Calu3 (cell line): ENCODE measurements at regions not wholly inside any gene's neighbourhood (a gene's known extent, or its start where the extent isn't known, plus 50 kb on each side); places are given as distances from the start of the nearest gene placed in this dataset.

Experiments
- BruUV-seq: library from RNA; stranded (reverse); fragments of 400-500 nt; replicated peaks from 2 replicates; lab custom pipeline; 2021; lab: Mats Ljungman, UMichigan
- CTCF ChIA-PET: fragments of 300-600 bp; sonication (Branson Sonifier 250); formaldehyde crosslinking; loops from one replicate; lab custom pipeline; 2022; ENCODE audit warnings: antibody characterized with exemption; lab: Charles Lee
- DNase-seq: peaks from one replicate; pipeline ENCODE4 v3.0.0; 2022
- H3K27ac Mint-ChIP-seq: one replicate; pipeline ENCODE4 v1.8.0; 2022; ENCODE audit warnings: mixed read lengths; ENCODE audit not compliant: unreplicated experiment
- H3K27me3 Mint-ChIP-seq: one replicate; pipeline ENCODE4 v1.8.0; 2022; ENCODE audit warnings: mixed read lengths; ENCODE audit not compliant: unreplicated experiment
- H3K36me3 Mint-ChIP-seq: one replicate; pipeline ENCODE4 v1.8.0; 2022; ENCODE audit warnings: mild to moderate bottlenecking, moderate library complexity, mixed read lengths; ENCODE audit not compliant: insufficient read depth, unreplicated experiment
- H3K4me1 Mint-ChIP-seq: one replicate; pipeline ENCODE4 v1.8.0; 2022; ENCODE audit warnings: mild to moderate bottlenecking, low read depth, mixed read lengths; ENCODE audit not compliant: unreplicated experiment
- H3K4me3 Mint-ChIP-seq: one replicate; pipeline ENCODE4 v1.8.0; 2022; ENCODE audit warnings: mild to moderate bottlenecking, low read depth, moderate library complexity, mixed read lengths; ENCODE audit not compliant: unreplicated experiment
- H3K9me3 Mint-ChIP-seq: one replicate; pipeline ENCODE4 v1.8.0; 2022; ENCODE audit warnings: low read depth, mixed read lengths; ENCODE audit not compliant: unreplicated experiment
- intact Hi-C: fragments of 100-400 bp; cut with micrococcal nuclease; formaldehyde crosslinking; loops from one replicate; pipeline ENCODE4 v1.10.0; 2022; ENCODE audit not compliant: unreplicated experiment
- TF ChIP-seq, protein P1 (sequence below): fragments of 200-600 bp; IDR thresholded peaks from one replicate; pipeline ENCODE4 v1.8.0; 2022; ENCODE audit warnings: antibody characterized with exemption; ENCODE audit not compliant: unreplicated experiment

DNA sequence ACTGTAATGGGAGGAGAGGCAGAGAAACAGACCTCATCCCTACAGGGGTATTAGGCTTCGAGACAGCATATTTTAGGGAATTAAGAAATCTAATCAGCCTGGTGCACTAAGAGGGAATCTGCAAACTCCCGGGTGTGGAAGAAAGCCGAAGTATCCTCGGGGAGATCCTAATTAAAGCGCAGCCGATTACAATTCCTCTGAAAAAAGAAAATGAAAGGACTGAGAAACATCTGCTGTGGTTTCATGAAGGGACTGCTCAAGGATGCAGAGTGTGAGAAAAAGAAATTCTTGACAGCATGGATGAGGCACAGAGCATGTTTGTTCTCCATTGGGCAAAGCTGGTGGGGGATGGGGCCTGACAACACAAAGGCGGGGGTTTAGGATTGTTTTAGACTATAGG lies 290.0 kb upstream of the LARGE1 start:
- no peak for DNase-seq
- Mint-ChIP-seq H3K36me3 (no peaks in the 10 kb centered on the region), H3K4me3 (no peak overlapping the region), H3K9me3 (peaks cover 11% of the 10 kb centered on the region), H3K4me1 (no peaks in the 10 kb centered on the region), H3K27ac (no peak overlapping the region), H3K27me3 (no peaks in the 10 kb centered on the region)
- intact Hi-C loops: no loop called here
- CTCF ChIA-PET: interaction anchor here (1.1 kb wide), 1 partner anchor 487 kb away, joined by 3 read pairs; no protein-coding TSS in a partner anchor
- BruUV-seq: no TSS peak
- TF ChIP-seq, protein P1, sequence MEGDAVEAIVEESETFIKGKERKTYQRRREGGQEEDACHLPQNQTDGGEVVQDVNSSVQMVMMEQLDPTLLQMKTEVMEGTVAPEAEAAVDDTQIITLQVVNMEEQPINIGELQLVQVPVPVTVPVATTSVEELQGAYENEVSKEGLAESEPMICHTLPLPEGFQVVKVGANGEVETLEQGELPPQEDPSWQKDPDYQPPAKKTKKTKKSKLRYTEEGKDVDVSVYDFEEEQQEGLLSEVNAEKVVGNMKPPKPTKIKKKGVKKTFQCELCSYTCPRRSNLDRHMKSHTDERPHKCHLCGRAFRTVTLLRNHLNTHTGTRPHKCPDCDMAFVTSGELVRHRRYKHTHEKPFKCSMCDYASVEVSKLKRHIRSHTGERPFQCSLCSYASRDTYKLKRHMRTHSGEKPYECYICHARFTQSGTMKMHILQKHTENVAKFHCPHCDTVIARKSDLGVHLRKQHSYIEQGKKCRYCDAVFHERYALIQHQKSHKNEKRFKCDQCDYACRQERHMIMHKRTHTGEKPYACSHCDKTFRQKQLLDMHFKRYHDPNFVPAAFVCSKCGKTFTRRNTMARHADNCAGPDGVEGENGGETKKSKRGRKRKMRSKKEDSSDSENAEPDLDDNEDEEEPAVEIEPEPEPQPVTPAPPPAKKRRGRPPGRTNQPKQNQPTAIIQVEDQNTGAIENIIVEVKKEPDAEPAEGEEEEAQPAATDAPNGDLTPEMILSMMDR: no peak

DNA sequence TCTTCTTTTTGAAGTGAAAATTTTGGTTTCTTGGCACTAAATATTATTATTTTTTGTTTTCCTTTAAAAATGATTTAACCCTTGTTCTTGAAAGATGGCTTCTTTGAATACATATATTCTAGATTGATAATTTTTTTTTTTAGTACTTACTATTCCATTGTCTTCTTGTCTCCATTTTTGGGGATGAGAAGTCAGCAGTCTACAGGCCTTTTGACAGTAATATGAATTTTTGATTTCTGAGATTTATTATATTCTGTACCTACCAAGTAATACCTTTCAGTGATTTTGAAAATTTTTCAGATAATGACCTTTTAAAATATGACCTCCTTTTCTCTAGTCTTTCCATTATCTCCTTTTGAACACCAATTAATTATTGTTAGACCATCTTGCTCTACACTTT lies 294.1 kb upstream of the LARGE1 start:
- CTCF ChIA-PET: no interaction called here
- Mint-ChIP-seq H3K4me3 (no peak overlapping the region), H3K27me3 (no peaks in the 10 kb centered on the region), H3K36me3 (no peaks in the 10 kb centered on the region), H3K27ac (no peak overlapping the region), H3K4me1 (no peaks in the 10 kb centered on the region), H3K9me3 (peaks cover 23% of the 10 kb centered on the region)
- TF ChIP-seq, protein P1: no peak
- BruUV-seq: no TSS peak
- intact Hi-C loops: no loop called here
- DNase-seq: no peak

DNA sequence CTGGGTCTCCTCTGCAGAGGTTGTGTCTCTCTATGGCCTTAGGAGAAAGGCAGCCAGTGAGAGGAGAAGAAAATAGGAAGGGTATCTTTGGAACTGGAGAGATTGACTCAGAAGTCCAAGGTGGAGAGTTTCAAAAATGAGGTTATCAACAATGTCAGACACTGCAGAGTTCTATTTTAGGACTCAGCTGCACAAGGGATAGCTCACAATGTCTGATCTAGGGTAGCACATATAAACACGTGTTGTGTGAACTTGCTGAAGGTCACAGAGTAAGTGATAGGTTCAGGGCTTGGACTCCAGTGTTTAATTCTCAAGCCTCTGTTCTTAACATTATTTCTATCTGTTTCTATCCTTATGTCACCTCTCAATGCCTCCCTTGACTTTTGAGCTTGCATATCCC lies 305.0 kb upstream of the LARGE1 start:
- H3K27ac Mint-ChIP-seq: no peak overlapping the region
- BruUV-seq: no TSS peak
- intact Hi-C loops: no loop called here
- no peaks in the 10 kb centered on the region for H3K36me3 Mint-ChIP-seq
- H3K4me1 Mint-ChIP-seq: no peaks in the 10 kb centered on the region
- TF ChIP-seq, protein P1: no peak
- DNase-seq: no peak
- CTCF ChIA-PET: no interaction called here
- peaks cover 30% of the 10 kb centered on the region for H3K9me3 Mint-ChIP-seq
- H3K4me3 Mint-ChIP-seq: no peak overlapping the region
- no peaks in the 10 kb centered on the region for H3K27me3 Mint-ChIP-seq

DNA sequence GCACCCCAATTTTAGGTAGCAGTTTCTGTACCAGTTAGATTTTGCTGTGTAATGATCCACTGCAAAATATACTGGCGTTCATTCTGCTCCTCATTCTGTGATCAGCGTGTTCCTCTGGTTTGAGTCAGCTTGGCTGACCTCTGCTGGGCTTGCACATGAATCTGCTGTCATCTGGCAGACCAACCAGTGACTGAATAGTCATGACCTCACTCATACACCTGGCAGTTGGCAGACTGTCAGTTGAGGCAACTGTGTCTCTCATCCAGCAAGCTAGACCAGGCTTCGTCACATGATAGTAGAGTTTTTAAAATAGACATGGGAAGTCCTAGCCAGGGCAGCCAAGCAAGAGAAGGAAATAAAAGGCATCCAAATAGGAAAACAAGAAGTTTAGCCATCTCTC lies 316.3 kb upstream of the LARGE1 start:
- CTCF ChIA-PET: no interaction called here
- Mint-ChIP-seq H3K36me3 (no peaks in the 10 kb centered on the region), H3K4me1 (no peaks in the 10 kb centered on the region), H3K4me3 (no peak overlapping the region), H3K27ac (no peak overlapping the region), H3K27me3 (no peaks in the 10 kb centered on the region), H3K9me3 (peaks cover 26% of the 10 kb centered on the region)
- no peak for DNase-seq
- TF ChIP-seq, protein P1: no peak
- intact Hi-C loops: no loop called here
- no TSS peak for BruUV-seq
